ENCODE measurements at regions not wholly inside any gene's neighbourhood (a gene's known extent, or its start where the extent isn't known, plus 50 kb on each side); places are given as distances from the start of the nearest gene placed in this dataset.

DNA sequence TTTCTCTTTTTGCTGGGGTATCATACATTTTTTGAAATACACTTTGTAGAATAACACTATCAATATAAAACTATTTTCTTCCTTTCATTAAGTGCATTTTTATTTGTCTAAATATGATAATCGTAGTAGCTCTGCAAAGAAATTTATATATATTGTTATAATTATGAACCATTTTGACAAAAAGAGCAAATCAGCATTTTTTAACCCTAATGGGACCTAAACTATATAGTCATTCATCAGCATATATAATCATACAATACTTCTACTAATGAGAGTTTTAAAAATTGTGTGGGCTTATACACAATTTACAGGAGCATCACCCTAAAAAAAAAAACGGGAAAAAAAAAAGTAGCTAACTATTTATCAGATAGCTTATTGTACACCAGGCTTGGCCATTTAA, 329.7 kb upstream of the TYRP1 start:
- intact Hi-C loops (cut with micrococcal nuclease; ENCODE audit: unreplicated experiment): no loop called here
- no peaks in the 10 kb centered on the region for H3K36me3 ChIP-seq (ENCODE audit: control insufficient read depth, insufficient read depth, low read length)
- DNase-seq (ENCODE audit: low read depth, low spot score) (no peak), ATAC-seq (no peak)
- no peaks in the 10 kb centered on the region for H3K27me3 ChIP-seq (ENCODE audit: control insufficient read depth, insufficient read depth, low read length)
- POLR2A ChIA-PET: no interaction called here
- H3K4me3 ChIP-seq (ENCODE audit: low read depth in 2 of 2, low read length in 2 of 2): no peak overlapping the region
- H3K27ac ChIP-seq (ENCODE audit: low read length): no peak overlapping the region
- no peaks in the 10 kb centered on the region for H3K9me3 ChIP-seq (ENCODE audit: control insufficient read depth, insufficient read depth, low read depth, low read length)
- H3K4me1 ChIP-seq (ENCODE audit: control insufficient read depth, insufficient read depth, low read length): no peaks in the 10 kb centered on the region
- TF ChIP-seq, protein P1, sequence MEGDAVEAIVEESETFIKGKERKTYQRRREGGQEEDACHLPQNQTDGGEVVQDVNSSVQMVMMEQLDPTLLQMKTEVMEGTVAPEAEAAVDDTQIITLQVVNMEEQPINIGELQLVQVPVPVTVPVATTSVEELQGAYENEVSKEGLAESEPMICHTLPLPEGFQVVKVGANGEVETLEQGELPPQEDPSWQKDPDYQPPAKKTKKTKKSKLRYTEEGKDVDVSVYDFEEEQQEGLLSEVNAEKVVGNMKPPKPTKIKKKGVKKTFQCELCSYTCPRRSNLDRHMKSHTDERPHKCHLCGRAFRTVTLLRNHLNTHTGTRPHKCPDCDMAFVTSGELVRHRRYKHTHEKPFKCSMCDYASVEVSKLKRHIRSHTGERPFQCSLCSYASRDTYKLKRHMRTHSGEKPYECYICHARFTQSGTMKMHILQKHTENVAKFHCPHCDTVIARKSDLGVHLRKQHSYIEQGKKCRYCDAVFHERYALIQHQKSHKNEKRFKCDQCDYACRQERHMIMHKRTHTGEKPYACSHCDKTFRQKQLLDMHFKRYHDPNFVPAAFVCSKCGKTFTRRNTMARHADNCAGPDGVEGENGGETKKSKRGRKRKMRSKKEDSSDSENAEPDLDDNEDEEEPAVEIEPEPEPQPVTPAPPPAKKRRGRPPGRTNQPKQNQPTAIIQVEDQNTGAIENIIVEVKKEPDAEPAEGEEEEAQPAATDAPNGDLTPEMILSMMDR (IDR thresholded peaks at IDR 0.05): no peak
- TF ChIP-seq, protein P2, sequence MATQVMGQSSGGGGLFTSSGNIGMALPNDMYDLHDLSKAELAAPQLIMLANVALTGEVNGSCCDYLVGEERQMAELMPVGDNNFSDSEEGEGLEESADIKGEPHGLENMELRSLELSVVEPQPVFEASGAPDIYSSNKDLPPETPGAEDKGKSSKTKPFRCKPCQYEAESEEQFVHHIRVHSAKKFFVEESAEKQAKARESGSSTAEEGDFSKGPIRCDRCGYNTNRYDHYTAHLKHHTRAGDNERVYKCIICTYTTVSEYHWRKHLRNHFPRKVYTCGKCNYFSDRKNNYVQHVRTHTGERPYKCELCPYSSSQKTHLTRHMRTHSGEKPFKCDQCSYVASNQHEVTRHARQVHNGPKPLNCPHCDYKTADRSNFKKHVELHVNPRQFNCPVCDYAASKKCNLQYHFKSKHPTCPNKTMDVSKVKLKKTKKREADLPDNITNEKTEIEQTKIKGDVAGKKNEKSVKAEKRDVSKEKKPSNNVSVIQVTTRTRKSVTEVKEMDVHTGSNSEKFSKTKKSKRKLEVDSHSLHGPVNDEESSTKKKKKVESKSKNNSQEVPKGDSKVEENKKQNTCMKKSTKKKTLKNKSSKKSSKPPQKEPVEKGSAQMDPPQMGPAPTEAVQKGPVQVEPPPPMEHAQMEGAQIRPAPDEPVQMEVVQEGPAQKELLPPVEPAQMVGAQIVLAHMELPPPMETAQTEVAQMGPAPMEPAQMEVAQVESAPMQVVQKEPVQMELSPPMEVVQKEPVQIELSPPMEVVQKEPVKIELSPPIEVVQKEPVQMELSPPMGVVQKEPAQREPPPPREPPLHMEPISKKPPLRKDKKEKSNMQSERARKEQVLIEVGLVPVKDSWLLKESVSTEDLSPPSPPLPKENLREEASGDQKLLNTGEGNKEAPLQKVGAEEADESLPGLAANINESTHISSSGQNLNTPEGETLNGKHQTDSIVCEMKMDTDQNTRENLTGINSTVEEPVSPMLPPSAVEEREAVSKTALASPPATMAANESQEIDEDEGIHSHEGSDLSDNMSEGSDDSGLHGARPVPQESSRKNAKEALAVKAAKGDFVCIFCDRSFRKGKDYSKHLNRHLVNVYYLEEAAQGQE (IDR thresholded peaks at IDR 0.05; ENCODE audit: insufficient read depth in 1 of 2, low read depth in 2 of 2, low read length in 1 of 2): no peak
- TF ChIP-seq POLR2AphosphoS5 (IDR thresholded peaks at IDR 0.05; ENCODE audit: low read depth, low read length): no peak
- no peak for TF ChIP-seq SIN3A (IDR thresholded peaks at IDR 0.05; ENCODE audit: borderline replicate concordance, insufficient read depth, low read depth, low read length)
- no peak for TF ChIP-seq TCF7L2 (IDR thresholded peaks at IDR 0.05; ENCODE audit: low read depth, low read length)
- no TSS peak for BruUV-seq (replicated peaks)
- in situ Hi-C loops (cut with HindIII; ENCODE audit: low pct_unique_long_range_greater_than_20kb, low sequenced_read_pairs): no loop called here
- CTCF ChIA-PET: no interaction called here

DNA sequence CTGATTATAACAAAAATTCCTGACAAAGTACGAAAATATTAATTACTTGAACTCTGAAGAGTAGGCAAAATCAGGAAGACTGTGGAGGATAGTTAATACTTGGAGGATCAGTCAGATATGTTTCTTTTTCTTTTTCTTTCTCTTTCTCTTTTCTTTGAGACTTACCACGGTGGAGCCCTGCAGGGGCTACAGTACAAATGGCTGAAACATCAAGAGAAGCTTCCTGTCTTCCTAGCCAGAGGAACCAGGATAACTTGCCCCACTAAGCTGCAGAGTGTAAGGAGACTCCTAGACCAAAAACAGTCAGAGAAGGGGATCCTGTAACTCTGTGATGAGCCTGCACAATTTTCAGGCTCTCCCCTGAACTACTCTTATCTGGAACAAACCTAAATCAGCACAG, 324.6 kb upstream of the TYRP1 start:
- no peaks in the 10 kb centered on the region for H3K27me3 ChIP-seq (ENCODE audit: control insufficient read depth, insufficient read depth, low read length)
- POLR2A ChIA-PET: no interaction called here
- DNase-seq (ENCODE audit: low read depth, low spot score) (no peak), ATAC-seq (no peak)
- intact Hi-C loops (cut with micrococcal nuclease; ENCODE audit: unreplicated experiment): no loop called here
- no peaks in the 10 kb centered on the region for H3K9me3 ChIP-seq (ENCODE audit: control insufficient read depth, insufficient read depth, low read depth, low read length)
- H3K36me3 ChIP-seq (ENCODE audit: control insufficient read depth, insufficient read depth, low read length): no peaks in the 10 kb centered on the region
- no peak overlapping the region for H3K27ac ChIP-seq (ENCODE audit: low read length)
- H3K4me1 ChIP-seq (ENCODE audit: control insufficient read depth, insufficient read depth, low read length): no peaks in the 10 kb centered on the region
- CTCF ChIA-PET: no interaction called here
- in situ Hi-C loops (cut with HindIII; ENCODE audit: low pct_unique_long_range_greater_than_20kb, low sequenced_read_pairs): no loop called here
- no peak overlapping the region for H3K4me3 ChIP-seq (ENCODE audit: low read depth in 2 of 2, low read length in 2 of 2)
- TF ChIP-seq SIN3A (IDR thresholded peaks at IDR 0.05; ENCODE audit: borderline replicate concordance, insufficient read depth, low read depth, low read length) (no peak), POLR2AphosphoS5 (IDR thresholded peaks at IDR 0.05; ENCODE audit: low read depth, low read length) (no peak), TCF7L2 (IDR thresholded peaks at IDR 0.05; ENCODE audit: low read depth, low read length) (no peak)
- TF ChIP-seq, protein P2 (IDR thresholded peaks at IDR 0.05; ENCODE audit: insufficient read depth in 1 of 2, low read depth in 2 of 2, low read length in 1 of 2): no peak
- TF ChIP-seq, protein P1 (IDR thresholded peaks at IDR 0.05): no peak
- BruUV-seq (replicated peaks): no TSS peak

All from Panc1 (cell line).